ENCODE measurements at regions not wholly inside any gene's neighbourhood (a gene's known extent, or its start where the extent isn't known, plus 50 kb on each side); places are given as distances from the start of the nearest gene placed in this dataset.

DNA sequence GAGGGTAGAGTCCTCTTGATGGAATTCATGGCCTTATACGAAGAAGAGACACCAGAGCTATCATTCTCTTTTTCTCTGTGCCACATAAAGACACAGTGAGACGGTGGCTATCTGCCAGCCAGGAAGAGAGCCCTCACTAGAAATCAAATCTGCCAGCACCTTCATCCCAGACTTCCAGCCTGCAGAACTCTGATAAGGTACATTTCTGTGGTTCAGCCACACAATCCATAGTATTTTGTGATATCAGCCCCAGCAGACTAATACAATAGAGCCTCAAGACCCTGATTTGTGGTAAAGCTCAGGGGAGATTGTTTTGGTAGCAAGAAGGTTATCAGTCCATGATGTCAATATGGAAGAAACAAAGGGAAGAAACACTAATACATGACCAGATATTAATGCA lies 1213.2 kb downstream of the NLGN4X start:
- no peak for DNase-seq
- ATAC-seq, result no peak
- intact Hi-C loops (cut with DNase I, micrococcal nuclease), result no loop called here

GRCh38 chrX:4994855-4995254 lies 1233.8 kb downstream of the NLGN4X start:
- ATAC-seq (no peak), DNase-seq (no peak)
- intact Hi-C loops (cut with DNase I, micrococcal nuclease), result no loop called here

GRCh38 chrX:4978613-4979012 lies 1250.1 kb downstream of the NLGN4X start:
- intact Hi-C loops (cut with DNase I, micrococcal nuclease), result no loop called here
- DNase-seq, result no peak
- ATAC-seq, result no peak

- ATAC-seq (no peak), DNase-seq (no peak)
- intact Hi-C loops (cut with DNase I, micrococcal nuclease), result no loop called here
These were observed 1257.0 kb downstream of the NLGN4X start for GRCh38 chrX:4971646-4972045.

DNA sequence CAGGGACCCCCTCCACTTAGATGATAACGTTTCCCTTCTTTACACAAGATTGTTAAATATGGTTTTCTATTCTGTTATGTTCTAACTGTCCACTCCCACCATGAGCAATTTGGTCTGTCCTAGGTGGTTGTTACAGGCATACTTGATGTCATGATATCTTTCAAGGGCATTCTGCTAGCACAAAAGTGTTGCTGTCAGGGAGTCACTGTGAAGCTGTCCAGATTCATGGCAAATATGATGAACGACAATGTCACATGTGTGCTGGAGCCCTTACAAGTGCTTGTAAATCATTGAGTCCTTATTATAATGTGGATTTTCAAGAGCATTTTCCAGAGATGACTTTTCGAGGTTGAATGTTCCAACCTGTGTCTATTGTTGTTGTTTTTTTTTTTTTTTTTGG lies 1250.7 kb upstream of the PRKX start:
- ATAC-seq (no peak), DNase-seq (no peak)
- intact Hi-C loops (cut with DNase I, micrococcal nuclease), result no loop called here

GRCh38 chrX:4963432-4963831 lies 1250.0 kb upstream of the PRKX start:
- intact Hi-C loops (cut with DNase I, micrococcal nuclease), result no loop called here
- DNase-seq, result no peak
- no peak for ATAC-seq

GRCh38 chrX:4944767-4945166 lies 1231.3 kb upstream of the PRKX start:
- no peak for ATAC-seq
- intact Hi-C loops (cut with DNase I, micrococcal nuclease), result no loop called here
- no peak for DNase-seq

- ATAC-seq (no peak), DNase-seq (no peak)
- intact Hi-C loops (cut with DNase I, micrococcal nuclease), result no loop called here
These were observed 1222.9 kb upstream of the PRKX start for GRCh38 chrX:4936315-4936714.

DNA sequence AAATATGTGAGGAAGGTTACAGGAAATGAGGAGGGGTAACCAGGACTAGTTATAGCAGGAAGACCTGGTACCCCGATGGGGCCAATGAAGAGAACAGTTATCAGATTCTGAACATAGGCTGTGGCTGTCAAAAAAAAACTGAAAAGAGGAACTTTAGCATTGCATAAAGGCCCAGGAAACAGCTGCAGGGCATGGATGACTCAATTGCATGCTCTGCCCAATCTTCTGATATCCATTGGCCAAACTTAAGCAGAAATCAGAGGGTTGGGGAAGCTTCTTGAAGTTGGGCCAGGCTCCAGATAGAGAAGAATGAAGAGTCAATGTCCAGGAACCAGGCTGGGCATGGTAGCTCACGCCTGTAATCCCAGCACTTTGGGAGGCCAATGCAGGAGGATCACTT lies 1222.4 kb upstream of the PRKX start:
- intact Hi-C loops (cut with DNase I, micrococcal nuclease), result no loop called here
- peak; percentile 4 to 26 for DNase-seq
- ATAC-seq, result no peak

GRCh38 chrX:4935401-4935800 lies 1222.0 kb upstream of the PRKX start:
- intact Hi-C loops (cut with DNase I, micrococcal nuclease), result no loop called here
- ATAC-seq (no peak), DNase-seq (no peak)

DNA sequence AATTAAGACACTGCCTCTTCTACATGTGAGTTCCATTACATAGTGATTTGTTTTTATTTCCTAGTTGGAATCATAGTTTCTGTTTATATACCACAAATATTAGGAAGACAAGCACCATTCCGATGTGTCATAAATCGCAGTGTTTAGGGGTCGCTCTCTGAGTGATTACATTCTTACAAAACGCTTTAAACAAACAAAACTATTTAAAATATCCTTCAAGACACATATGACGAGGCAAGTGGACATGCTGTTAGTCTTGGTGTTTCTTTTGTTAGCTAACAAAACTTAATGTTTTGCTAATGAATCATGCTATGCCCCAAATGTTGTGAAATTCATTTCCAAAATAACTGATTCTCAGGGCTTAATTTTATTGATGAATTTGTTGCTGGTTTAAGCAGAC lies 1219.3 kb upstream of the PRKX start:
- no peak for ATAC-seq
- intact Hi-C loops (cut with DNase I, micrococcal nuclease), result no loop called here
- DNase-seq, result no peak

DNA sequence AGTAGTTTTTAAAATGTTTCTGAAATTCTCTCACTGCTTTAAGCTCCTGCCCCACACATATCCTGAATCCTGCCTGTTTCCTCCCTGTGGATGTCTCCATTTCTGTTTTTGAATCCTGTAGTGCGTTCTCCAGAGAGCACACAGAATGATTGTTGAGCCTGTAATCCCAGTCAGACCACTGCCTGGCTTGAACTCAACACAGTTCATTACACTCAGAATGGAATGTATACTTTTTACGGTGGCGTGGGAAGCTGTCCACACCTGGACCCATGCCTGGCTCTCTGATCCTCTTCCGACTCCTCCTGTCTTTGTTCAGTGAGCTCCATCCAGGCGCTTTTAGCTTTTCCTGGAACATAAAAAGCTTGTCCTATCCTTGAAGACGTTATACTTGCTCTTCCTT lies 1217.0 kb upstream of the PRKX start:
- no peak for DNase-seq
- intact Hi-C loops (cut with DNase I, micrococcal nuclease), result no loop called here
- no peak for ATAC-seq

DNA sequence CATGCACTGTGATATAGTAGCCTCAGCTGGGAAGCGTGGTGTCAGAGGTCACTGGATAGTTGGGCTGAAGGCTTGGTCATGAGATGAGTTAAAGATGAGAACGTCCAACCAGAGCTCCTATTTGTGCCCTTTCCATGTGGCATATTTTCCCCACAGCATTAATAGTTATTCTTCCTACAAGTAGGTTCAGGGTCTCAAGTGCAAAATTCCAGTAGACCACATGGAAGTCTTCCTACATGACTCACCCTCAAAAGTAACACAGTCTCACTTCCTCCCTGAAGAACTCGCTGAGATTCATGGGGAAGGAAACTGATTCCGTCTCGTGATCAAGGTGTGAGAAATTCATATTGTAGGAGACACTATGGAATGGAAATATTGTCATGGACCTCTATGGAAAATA lies 1212.5 kb upstream of the PRKX start:
- ATAC-seq, result no peak
- DNase-seq, result no peak
- intact Hi-C loops (cut with DNase I, micrococcal nuclease), result no loop called here

DNA sequence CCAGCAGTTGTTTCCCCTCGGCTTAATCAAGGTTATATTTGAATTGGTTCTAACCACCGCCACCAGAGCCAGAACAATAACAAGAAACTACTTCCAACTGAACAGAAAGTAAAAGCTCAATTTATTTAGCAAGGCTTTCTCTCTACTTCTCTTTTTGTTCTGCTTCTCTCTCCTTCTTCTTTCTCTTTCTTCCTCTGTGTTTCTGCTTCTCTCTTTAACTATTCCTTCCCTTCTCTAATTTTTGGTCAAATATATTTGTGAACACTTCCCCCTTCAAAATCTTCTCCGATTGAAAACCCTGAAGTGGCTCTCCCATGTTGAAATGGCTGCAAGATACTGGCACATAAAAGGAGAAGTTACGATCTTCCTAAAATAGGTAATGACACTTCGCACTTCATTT lies 1195.9 kb upstream of the PRKX start:
- DNase-seq, result no peak
- no peak for ATAC-seq
- intact Hi-C loops (cut with DNase I, micrococcal nuclease), result no loop called here

DNA sequence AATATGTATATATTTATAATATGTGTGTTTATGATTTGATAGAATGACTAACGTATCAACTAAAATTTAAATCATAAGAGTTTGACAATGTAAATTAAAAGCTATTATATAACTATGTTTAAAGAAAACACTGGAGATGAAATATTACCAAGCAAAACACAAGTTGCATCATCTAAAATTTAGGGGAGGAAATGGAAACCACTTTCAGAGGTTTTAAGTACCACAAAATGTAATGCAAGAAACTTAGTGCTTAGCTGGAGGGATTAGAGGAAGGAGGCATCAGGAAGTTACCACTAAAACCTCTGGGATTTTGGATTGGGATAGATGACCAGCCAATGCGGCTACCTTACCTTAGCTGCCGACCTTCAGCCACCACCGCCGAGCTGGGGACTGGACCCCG lies 1192.1 kb upstream of the PRKX start:
- ATAC-seq (no peak), DNase-seq (no peak)
- intact Hi-C loops (cut with DNase I, micrococcal nuclease), result no loop called here

- no peak for ATAC-seq
These were observed 1167.8 kb upstream of the PRKX start for GRCh38 chrX:4881277-4881676.

GRCh38 chrX:4878640-4879039 lies 1165.2 kb upstream of the PRKX start:
- no peak for ATAC-seq
- intact Hi-C loops (cut with DNase I, micrococcal nuclease), result no loop called here

More at GRCh38 chrX:4881277-4881676, 1167.8 kb upstream of the PRKX start:
- intact Hi-C loops (cut with DNase I, micrococcal nuclease), result no loop called here
- no peak for DNase-seq

GRCh38 chrX:4876268-4876667 lies 1162.8 kb upstream of the PRKX start:
- DNase-seq (no peak), ATAC-seq (no peak)
- intact Hi-C loops (cut with DNase I, micrococcal nuclease), result no loop called here

More at GRCh38 chrX:4878640-4879039, 1165.2 kb upstream of the PRKX start:
- DNase-seq, result no peak

DNA sequence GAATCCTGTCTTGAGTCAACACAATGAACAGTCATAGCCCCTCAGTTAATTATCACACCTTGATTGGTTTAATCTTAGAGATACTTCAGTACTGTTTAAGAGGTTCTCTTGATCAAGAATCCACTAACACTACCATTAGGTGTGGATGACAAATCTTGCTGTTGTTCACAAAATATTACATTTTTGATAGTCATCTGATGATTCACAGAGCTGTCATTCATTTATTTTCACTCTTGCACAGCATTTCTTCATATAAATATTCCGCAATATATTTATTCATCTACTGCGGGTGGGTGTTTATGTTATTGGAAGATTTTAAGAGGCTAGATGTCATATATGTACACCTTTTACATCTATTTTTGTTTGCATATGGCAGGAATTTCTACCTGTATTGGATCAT lies 1138.1 kb upstream of the PRKX start:
- intact Hi-C loops (cut with DNase I, micrococcal nuclease), result no loop called here
- DNase-seq (no peak), ATAC-seq (no peak)

GRCh38 chrX:4850312-4850711 lies 1136.9 kb upstream of the PRKX start:
- ATAC-seq (no peak), DNase-seq (no peak)
- intact Hi-C loops (cut with DNase I, micrococcal nuclease), result no loop called here

- no peak for DNase-seq
- no peak for ATAC-seq
- intact Hi-C loops (cut with DNase I, micrococcal nuclease), result no loop called here
These were observed 1130.9 kb upstream of the PRKX start for GRCh38 chrX:4844376-4844775.

- no peak for DNase-seq
- intact Hi-C loops (cut with DNase I, micrococcal nuclease), result no loop called here
- ATAC-seq, result no peak
These were observed 1127.8 kb upstream of the PRKX start for GRCh38 chrX:4841216-4841745.
